GM20431 (cell line): ENCODE measurements at regions not wholly inside any gene's neighbourhood (a gene's known extent, or its start where the extent isn't known, plus 50 kb on each side); places are given as distances from the start of the nearest gene placed in this dataset.
"Not testable (repeated sequence)": the region's sequence is repeated elsewhere in the genome, so short reads cannot be mapped to it uniquely, and the experiment has no call there.

Experiments used
- in situ Hi-C: fragments of 300-500 bp; cut with MseI, MboI; formaldehyde crosslinking; loops from one replicate; pipeline ENCODE4 v1.15.0; 2020; ENCODE audit warnings: low sequenced_read_pairs; ENCODE audit not compliant: unreplicated experiment

DNA sequence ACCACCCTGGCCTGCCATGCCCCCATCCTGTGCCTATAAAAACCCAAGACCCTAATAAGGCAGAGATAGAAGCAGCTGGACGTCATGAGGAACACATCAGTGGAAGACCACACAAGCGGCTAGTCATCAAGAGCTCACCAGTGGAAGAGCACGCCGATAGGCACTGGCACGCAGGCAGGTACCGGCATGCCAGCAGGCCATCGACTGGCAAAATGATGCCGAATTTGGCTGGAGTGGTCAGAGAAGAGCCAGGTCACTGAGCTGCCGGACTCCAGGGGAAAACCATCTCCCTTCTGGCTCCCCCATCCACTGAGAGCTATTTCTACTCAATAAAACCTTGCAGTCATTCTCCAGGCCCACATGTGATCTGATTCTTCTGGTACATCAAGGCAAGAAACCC is 227.6 kb upstream of the EXOC2 start:
- in situ Hi-C loops: no loop called here

GRCh38 chr6:919500-919899 is 226.6 kb upstream of the EXOC2 start:
- in situ Hi-C loops: no loop called here

DNA sequence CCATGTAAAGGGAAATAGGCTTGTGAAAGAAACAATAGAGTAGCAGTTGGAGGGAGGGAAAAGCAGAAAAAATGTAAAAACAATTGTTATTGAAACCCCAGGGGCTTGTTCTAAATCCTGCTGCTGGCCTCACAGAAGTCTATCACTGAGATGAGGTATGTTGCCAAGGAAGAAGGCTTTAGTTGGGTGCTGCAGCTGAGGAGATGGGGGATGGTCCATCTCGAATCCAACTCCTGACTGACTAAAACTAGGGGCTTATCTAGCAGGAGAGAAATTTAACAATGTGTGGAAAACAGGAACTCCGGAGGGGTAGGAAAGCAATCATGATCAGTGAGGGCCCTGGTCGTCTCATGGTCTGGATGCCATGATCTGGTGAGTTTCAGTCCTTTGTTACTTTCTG is 225.0 kb upstream of the EXOC2 start:
- in situ Hi-C loops: no loop called here

DNA sequence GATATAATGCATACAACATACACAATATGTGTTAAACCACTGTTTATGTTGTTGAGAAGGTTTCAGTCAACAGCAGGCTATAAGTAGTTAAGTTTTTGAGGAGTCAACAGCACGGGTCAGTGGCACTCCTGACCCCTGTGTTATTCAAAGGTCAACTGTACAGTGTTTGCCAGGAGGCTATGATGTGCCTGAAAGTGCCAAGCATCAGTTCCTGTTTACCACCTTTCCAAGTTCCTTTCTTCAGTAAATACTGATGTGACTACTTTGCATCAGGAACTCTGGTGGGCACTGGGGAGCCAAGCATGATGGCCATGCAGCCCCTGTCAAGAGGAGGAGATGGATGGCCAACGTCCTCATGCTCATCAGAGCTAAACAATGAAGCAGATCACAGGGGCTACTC is 224.4 kb upstream of the EXOC2 start:
- in situ Hi-C loops: no loop called here

DNA sequence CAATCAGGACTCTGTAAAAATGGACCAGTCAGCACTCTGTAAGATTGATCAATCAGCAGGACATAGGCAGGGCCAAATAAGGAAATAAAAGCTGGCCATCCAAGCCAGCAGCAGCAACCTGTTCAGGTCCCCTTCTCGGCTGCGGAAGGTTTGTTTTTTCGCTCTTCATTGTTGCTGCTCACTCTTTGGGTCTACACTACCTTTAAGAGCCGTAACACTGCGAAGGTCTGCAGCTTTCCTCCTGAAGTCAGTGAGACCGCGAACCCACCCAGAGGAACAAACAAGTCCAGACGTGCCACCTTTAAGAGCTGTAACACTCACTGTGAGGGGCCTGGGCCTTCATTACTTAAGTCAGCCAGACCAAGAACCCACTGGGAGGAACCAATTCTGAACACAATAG is 223.2 kb upstream of the EXOC2 start:
- in situ Hi-C loops: no loop called here

DNA sequence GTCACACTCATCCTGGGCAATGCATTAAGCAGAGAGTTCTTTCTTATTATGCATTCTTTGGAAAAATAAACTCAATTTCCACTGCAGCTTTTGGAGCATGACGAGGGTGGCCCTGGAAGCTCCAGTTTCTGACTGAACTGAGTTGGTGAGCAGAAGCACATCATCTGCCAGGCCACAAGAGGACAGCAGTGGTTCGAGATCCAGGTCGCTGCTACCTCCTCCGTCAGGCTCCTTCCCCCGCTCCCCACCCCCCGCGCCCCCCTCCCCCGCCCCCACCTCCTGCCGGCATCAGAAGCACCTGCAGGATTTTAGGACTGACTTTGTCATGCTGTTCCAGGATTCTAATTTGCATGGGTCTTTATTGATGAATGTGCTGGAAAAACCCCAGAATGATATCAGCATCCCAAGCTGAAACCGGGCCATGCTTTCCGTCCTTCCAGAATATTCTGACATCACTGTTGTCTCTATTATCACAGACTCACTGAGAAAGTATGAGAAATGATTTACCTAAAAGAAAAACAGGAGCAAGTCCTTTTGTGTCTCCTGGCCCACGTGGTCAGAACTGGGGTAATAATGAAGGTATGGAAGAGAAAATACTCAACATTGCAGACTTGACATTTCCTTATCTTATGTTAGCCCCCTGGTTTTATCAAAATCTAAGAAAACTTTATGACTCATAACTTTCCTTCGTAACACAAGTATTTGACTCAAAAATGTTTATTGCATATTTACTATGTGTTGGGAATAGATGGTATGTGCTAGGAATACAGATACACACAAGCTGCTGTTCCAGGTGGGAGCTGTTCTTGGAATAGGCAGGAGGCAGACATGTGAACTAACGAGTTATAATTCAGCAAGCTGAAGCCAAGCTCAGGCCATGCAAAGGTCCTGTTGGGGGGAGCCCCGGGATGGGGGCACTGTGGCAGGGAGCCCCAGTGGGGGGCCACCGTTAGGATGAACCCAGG is 220.2 kb upstream of the EXOC2 start:
- in situ Hi-C loops: no loop called here

- in situ Hi-C loops: no loop called here
Measured at GRCh38 chr6:907928-908327, 215.0 kb upstream of the EXOC2 start.

DNA sequence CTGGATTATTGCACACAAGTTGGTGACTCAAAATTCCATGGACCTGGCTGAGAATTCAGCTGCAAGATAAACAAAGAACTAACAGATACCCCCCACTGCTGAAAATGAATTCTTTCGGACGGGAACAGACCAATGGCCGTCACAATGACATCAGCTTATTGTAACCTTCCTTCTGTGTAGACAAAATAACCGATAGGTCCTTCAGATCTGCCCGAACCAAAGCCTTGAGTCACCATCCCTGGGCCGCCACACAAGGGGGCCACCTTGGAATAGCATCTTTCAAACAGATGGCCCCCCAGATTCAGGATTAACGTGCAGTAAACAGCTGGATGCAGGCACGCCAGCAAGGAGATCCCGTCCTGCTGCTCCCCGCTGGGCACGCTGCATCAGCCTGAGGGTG is 214.0 kb upstream of the EXOC2 start:
- in situ Hi-C loops: no loop called here

DNA sequence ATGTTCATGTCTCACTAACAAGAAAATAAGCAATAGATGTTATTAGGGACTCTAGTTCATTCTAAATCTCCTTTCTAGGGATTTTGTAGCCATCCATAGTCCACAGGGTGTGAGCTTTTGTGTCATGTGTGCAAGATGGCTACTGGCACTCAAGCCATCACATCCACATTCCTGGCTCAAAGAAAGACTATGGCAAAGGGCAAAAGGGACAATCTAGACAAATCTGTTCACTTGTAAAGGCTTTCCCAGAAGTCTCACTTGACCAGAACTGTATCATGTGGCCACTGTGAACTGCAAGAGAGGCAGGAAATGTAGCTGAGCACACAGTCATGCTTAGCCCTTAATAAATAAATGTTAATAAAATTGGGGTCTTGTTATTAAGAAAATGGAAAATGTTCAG is 212.6 kb upstream of the EXOC2 start:
- in situ Hi-C loops: no loop called here

DNA sequence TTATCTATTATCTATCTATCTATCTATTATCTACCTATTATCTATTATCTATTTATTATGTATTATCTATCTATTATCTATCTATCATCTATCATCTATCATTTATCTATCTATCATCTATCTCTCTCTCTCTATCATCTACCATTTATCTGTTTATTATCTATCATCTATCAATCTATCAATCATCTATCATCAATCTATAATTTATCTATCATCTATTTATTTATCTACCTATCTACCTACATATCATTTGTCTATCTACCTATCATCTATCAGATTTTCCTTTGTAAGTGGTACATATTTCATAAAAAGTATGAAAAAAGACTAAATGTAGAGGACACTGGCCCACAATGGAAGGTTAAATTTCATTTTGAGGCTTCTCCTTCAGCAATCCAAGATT is 212.1 kb upstream of the EXOC2 start:
- in situ Hi-C loops: no loop called here

GRCh38 chr6:903761-904160 is 210.8 kb upstream of the EXOC2 start:
- in situ Hi-C loops: no loop called here

GRCh38 chr6:901696-902460 is 208.9 kb upstream of the EXOC2 start:
- in situ Hi-C loops: no loop called here

GRCh38 chr6:900716-901605 is 208.0 kb upstream of the EXOC2 start:
- in situ Hi-C loops: no loop called here

- in situ Hi-C loops: no loop called here
Measured at GRCh38 chr6:897528-898207, 204.7 kb upstream of the EXOC2 start.

DNA sequence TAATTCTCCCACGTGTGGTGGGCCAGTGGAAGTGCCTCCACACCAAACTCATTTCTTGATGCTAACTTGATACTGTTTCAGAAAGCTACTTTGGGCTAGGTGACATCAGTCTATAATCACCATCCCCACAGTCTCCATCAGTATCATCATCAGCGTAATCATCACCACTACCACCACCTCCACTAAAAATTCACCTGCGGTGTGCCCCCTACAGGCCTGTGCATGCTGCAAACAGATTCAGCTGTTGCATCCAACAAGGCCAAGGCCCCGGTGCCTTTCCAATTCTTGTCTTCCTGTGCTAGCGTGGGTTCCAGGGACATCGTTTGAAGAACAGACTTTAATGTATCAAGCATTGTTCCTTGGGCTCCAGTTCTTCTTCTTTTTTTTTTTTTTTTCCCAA is 201.3 kb upstream of the EXOC2 start:
- in situ Hi-C loops: no loop called here

- in situ Hi-C loops: no loop called here
Measured at GRCh38 chr6:890995-891394, 198.1 kb upstream of the EXOC2 start.

GRCh38 chr6:890201-890600 is 197.3 kb upstream of the EXOC2 start:
- in situ Hi-C loops: no loop called here

- in situ Hi-C loops: no loop called here
Measured at GRCh38 chr6:887583-888235, 194.8 kb upstream of the EXOC2 start.

DNA sequence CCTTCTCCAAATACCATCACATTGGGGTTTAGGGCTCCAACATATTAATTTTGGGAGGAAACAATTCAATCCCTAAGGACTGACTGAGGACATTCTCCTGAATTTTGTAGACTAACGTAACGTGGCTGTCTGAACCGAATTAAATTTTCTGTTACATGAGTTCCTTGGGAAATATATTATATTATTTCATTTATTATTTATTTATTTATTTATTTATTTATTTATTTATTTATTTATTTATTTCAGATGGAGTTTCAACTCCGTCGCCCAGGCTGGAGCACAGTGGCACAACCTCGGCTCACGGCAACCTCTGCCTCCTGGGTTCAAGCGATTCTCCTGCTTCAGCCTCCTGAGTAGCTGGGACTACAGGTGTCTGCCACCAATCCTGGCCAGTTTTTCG is 193.2 kb upstream of the EXOC2 start:
- in situ Hi-C loops: not testable (repeated sequence)
